Chondrocyte (in vitro differentiated cells): ENCODE measurements at regions not wholly inside any gene's neighbourhood (a gene's known extent, or its start where the extent isn't known, plus 50 kb on each side); places are given as distances from the start of the nearest gene placed in this dataset.

Experiments
- DNase-seq: peaks from one replicate; pipeline ENCODE4 v3.0.0; 2021; ENCODE audit warnings: mixed read lengths, low spot score
- H3K27ac Mint-ChIP-seq: one replicate; pipeline ENCODE4 v1.8.0; 2021; ENCODE audit warnings: mild to moderate bottlenecking, moderate library complexity, mixed read lengths; ENCODE audit not compliant: unreplicated experiment
- H3K27me3 Mint-ChIP-seq: 2 replicates; pipeline ENCODE4 v1.8.0; 2021; ENCODE audit warnings: low read depth, mixed read lengths
- H3K36me3 Mint-ChIP-seq: 2 replicates; pipeline ENCODE4 v1.8.0; 2021; ENCODE audit warnings: low read depth, mixed read lengths
- H3K4me1 Mint-ChIP-seq: 2 replicates; pipeline ENCODE4 v1.8.0; 2021; ENCODE audit warnings: low read depth, mild to moderate bottlenecking, mixed read lengths
- H3K4me3 Mint-ChIP-seq: one replicate; pipeline ENCODE4 v1.8.0; 2021; ENCODE audit warnings: mild to moderate bottlenecking, moderate library complexity, mixed read lengths; ENCODE audit not compliant: unreplicated experiment
- H3K9me3 Mint-ChIP-seq: 2 replicates; pipeline ENCODE4 v1.8.0; 2021; ENCODE audit warnings: low read depth, mixed read lengths
- CTCF ChIP-seq: fragments of 200-600 bp; sonication (generic); IDR thresholded peaks from 2 replicates; pipeline ENCODE4 v1.5.0; 2021; ENCODE audit warnings: antibody characterized with exemption, mild to moderate bottlenecking, moderate library complexity

DNA sequence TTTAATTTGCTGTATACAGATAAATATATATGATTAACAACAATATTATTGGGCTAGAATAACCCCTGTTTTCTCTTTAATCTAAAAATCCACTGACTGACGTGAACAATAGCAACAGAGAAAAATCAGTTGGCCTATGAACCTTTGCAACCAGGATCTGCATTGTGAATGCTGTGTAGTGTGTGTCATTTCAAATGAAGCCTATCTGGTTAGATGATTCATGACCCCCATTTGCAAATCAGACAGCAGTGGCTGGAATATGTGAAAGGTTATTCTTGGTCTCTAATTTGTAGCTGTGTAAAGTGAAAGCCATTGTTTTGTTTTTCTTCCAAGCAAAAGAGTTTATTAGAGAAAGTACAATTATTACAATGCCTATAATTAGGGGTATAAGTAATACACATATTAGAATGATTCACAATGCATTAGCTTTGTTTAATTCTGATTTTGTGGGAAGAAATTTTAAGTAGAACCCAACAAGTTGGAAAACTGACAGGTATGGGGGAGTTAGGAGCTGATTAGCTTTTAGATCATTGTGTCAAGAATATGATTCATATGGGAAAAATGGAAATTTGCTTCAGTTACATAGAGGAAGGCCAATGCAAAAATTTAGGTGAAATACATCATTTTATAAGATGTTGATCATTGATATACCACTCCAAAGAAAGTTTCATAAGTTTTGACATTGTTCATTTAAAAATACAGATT lies 1362.2 kb upstream of the TMEFF2 start:
- H3K27me3 Mint-ChIP-seq, result no peaks in the 10 kb centered on the region
- TF ChIP-seq CTCF, result no peak
- no peaks in the 10 kb centered on the region for H3K36me3 Mint-ChIP-seq
- H3K27ac Mint-ChIP-seq, result no peak overlapping the region
- no peak overlapping the region for H3K4me3 Mint-ChIP-seq
- peaks cover 3% of the 10 kb centered on the region for H3K4me1 Mint-ChIP-seq
- peaks cover 2% of the 10 kb centered on the region for H3K9me3 Mint-ChIP-seq
- DNase-seq, result no peak

- H3K9me3 Mint-ChIP-seq, result peaks cover 35% of the 10 kb centered on the region
- no peak for DNase-seq
- H3K4me3 Mint-ChIP-seq, result no peak overlapping the region
- no peak overlapping the region for H3K27ac Mint-ChIP-seq
- no peak for TF ChIP-seq CTCF
- no peaks in the 10 kb centered on the region for H3K4me1 Mint-ChIP-seq
- H3K36me3 Mint-ChIP-seq, result peaks cover 1% of the 10 kb centered on the region
- no peaks in the 10 kb centered on the region for H3K27me3 Mint-ChIP-seq
These were observed 1354.9 kb upstream of the TMEFF2 start for GRCh38 chr2:193549661-193550060.

GRCh38 chr2:193542762-193543161 lies 1348.0 kb upstream of the TMEFF2 start:
- peaks cover 26% of the 10 kb centered on the region for H3K9me3 Mint-ChIP-seq
- no peak for TF ChIP-seq CTCF
- no peak overlapping the region for H3K4me3 Mint-ChIP-seq

DNA sequence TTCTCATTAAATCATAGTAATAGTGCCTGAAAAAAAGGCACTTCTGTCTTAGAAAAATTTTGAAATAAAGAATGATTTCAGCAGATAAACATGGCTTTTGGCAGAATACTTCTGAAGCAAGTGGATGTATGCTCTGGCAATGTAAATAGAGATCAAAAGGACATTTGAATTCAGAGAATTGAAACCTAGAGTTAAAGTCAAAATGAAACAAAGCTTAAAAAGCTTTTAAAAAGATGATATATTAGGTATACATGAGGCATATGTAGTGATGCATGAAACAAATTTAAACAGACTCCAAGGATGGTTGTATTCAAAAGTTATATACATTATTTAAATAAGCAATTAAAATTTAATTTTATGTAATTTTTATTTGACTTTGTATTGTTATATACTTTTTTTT lies 1344.5 kb upstream of the TMEFF2 start:
- H3K27me3 Mint-ChIP-seq, result no peaks in the 10 kb centered on the region
- H3K27ac Mint-ChIP-seq, result no peak overlapping the region
- no peaks in the 10 kb centered on the region for H3K36me3 Mint-ChIP-seq
- H3K4me3 Mint-ChIP-seq, result no peak overlapping the region
- H3K4me1 Mint-ChIP-seq, result no peaks in the 10 kb centered on the region
- no peak for TF ChIP-seq CTCF
- peaks cover 4% of the 10 kb centered on the region for H3K9me3 Mint-ChIP-seq
- no peak for DNase-seq

More at GRCh38 chr2:193542762-193543161, 1348.0 kb upstream of the TMEFF2 start:
- H3K36me3 Mint-ChIP-seq, result no peaks in the 10 kb centered on the region
- no peaks in the 10 kb centered on the region for H3K27me3 Mint-ChIP-seq
- H3K4me1 Mint-ChIP-seq, result no peaks in the 10 kb centered on the region
- no peak for DNase-seq
- H3K27ac Mint-ChIP-seq, result no peak overlapping the region

GRCh38 chr2:193538061-193538460 lies 1343.3 kb upstream of the TMEFF2 start:
- no peak for TF ChIP-seq CTCF
- no peak overlapping the region for H3K4me3 Mint-ChIP-seq
- H3K27ac Mint-ChIP-seq, result no peak overlapping the region
- H3K27me3 Mint-ChIP-seq, result no peaks in the 10 kb centered on the region
- no peaks in the 10 kb centered on the region for H3K36me3 Mint-ChIP-seq
- no peaks in the 10 kb centered on the region for H3K4me1 Mint-ChIP-seq
- peaks cover 5% of the 10 kb centered on the region for H3K9me3 Mint-ChIP-seq
- DNase-seq, result no peak
